SH-SY5Y (cell line): ENCODE measurements at regions not wholly inside any gene's neighbourhood (a gene's known extent, or its start where the extent isn't known, plus 50 kb on each side); places are given as distances from the start of the nearest gene placed in this dataset.

Experiments
- GATA2 ChIP-seq: IDR thresholded peaks from 2 replicates; pipeline ENCODE4 v1.6.1; 2011; ENCODE audit warnings: mild to moderate bottlenecking, low read depth, low read length
- GATA3 ChIP-seq: IDR thresholded peaks from 2 replicates; pipeline ENCODE4 v1.6.1; 2011; ENCODE audit warnings: low read depth, mild to moderate bottlenecking, low read length, moderate library complexity

- no peak for TF ChIP-seq GATA2
- no peak for TF ChIP-seq GATA3
These were observed 93.1 kb upstream of the VSTM2B start for GRCh38 chr19:29432677-29433076.
